ENCODE measurements at regions not wholly inside any gene's neighbourhood (a gene's known extent, or its start where the extent isn't known, plus 50 kb on each side); places are given as distances from the start of the nearest gene placed in this dataset.
"Not testable (repeated sequence)": the region's sequence is repeated elsewhere in the genome, so short reads cannot be mapped to it uniquely, and the experiment has no call there.

- not testable (repeated sequence) for TF ChIP-seq SP2 (tag by site-specific recombination; IDR thresholded peaks at IDR 0.05); ZBTB10 (tag by site-specific recombination; IDR thresholded peaks at IDR 0.05); REST (tag by site-specific recombination; IDR thresholded peaks at IDR 0.05); ZNF473 (tag by site-specific recombination; IDR thresholded peaks at IDR 0.05); CTCF (tag by site-specific recombination; IDR thresholded peaks at IDR 0.05); REPIN1 (tag by site-specific recombination; IDR thresholded peaks at IDR 0.05; ENCODE audit: low read depth); PATZ1 (tag by site-specific recombination; IDR thresholded peaks at IDR 0.05)
- TF ChIP-seq, protein P1, sequence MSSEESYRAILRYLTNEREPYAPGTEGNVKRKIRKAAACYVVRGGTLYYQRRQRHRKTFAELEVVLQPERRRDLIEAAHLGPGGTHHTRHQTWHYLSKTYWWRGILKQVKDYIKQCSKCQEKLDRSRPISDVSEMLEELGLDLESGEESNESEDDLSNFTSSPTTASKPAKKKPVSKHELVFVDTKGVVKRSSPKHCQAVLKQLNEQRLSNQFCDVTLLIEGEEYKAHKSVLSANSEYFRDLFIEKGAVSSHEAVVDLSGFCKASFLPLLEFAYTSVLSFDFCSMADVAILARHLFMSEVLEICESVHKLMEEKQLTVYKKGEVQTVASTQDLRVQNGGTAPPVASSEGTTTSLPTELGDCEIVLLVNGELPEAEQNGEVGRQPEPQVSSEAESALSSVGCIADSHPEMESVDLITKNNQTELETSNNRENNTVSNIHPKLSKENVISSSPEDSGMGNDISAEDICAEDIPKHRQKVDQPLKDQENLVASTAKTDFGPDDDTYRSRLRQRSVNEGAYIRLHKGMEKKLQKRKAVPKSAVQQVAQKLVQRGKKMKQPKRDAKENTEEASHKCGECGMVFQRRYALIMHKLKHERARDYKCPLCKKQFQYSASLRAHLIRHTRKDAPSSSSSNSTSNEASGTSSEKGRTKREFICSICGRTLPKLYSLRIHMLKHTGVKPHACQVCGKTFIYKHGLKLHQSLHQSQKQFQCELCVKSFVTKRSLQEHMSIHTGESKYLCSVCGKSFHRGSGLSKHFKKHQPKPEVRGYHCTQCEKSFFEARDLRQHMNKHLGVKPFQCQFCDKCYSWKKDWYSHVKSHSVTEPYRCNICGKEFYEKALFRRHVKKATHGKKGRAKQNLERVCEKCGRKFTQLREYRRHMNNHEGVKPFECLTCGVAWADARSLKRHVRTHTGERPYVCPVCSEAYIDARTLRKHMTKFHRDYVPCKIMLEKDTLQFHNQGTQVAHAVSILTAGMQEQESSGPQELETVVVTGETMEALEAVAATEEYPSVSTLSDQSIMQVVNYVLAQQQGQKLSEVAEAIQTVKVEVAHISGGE (tag by site-specific recombination; conservative IDR thresholded peaks at IDR 0.05; ENCODE audit: low read depth), result not testable (repeated sequence)
Measured at GRCh38 chr12:68442353-68442972, 110.3 kb upstream of the MDM1 start.

Measured in HEK293 (cell line).